Neuronal stem cell (in vitro differentiated cells): ENCODE measurements at regions not wholly inside any gene's neighbourhood (a gene's known extent, or its start where the extent isn't known, plus 50 kb on each side); places are given as distances from the start of the nearest gene placed in this dataset.

ENCODE experiments used
- DNase-seq: peaks from one replicate; pipeline ENCODE4 v3.0.0-alpha.2; 2013; ENCODE audit warnings: low spot score
- H2AFZ ChIP-seq: one replicate; pipeline ENCODE4 v1.6.1; 2013; ENCODE audit warnings: mild to moderate bottlenecking, low read length, inconsistent platforms
- H2AK5ac ChIP-seq: 2 replicates; pipeline ENCODE4 v1.6.1; 2013; ENCODE audit warnings: low read depth, mild to moderate bottlenecking, inconsistent platforms, low read length, moderate library complexity, mixed read lengths
- H2BK120ac ChIP-seq: 2 replicates; pipeline ENCODE4 v1.6.1; 2013; ENCODE audit warnings: low read depth, mild to moderate bottlenecking, inconsistent platforms, low read length, moderate library complexity, mixed read lengths
- H2BK12ac ChIP-seq: one replicate; pipeline ENCODE4 v1.6.1; 2013; ENCODE audit warnings: low read length, inconsistent platforms
- H2BK15ac ChIP-seq: 2 replicates; pipeline ENCODE4 v1.6.1; 2013; ENCODE audit warnings: mild to moderate bottlenecking, low read length, inconsistent platforms, mixed read lengths
- H2BK5ac ChIP-seq: one replicate; pipeline ENCODE4 v1.6.1; 2013; ENCODE audit warnings: inconsistent platforms, mild to moderate bottlenecking, low read length, moderate library complexity
- H3K14ac ChIP-seq: one replicate; pipeline ENCODE4 v1.6.1; 2013; ENCODE audit warnings: low read length, inconsistent platforms
- H3K18ac ChIP-seq: 2 replicates; pipeline ENCODE4 v1.6.1; 2013; ENCODE audit warnings: low read length, inconsistent platforms
- H3K23ac ChIP-seq: 2 replicates; pipeline ENCODE4 v1.6.1; 2013; ENCODE audit warnings: low read depth, mild to moderate bottlenecking, mixed read lengths, low read length, inconsistent platforms; ENCODE audit not compliant: poor library complexity
- H3K27ac ChIP-seq: replicated peaks from 3 replicates; pipeline ENCODE4 v1.5.1; 2013; ENCODE audit warnings: low read length, inconsistent platforms
- H3K27me3 ChIP-seq, 3 experiments: 2 replicates each; pipeline ENCODE4 v1.6.1; 2013; ENCODE audit warnings: low read length in 3 of 3, mild to moderate bottlenecking in 2 of 3, inconsistent platforms in 1 of 3, low read depth in 1 of 3, mixed read lengths in 1 of 3, moderate library complexity in 1 of 3; ENCODE audit not compliant: control insufficient read depth in 3 of 3, insufficient read depth in 3 of 3
- H3K36me3 ChIP-seq, 2 donors: replicated peaks in 1 of 2; 2 replicates each; pipeline ENCODE4 v1.6.1; 2013; ENCODE audit warnings: low read length in 2 of 2; ENCODE audit not compliant: control insufficient read depth in 2 of 2, insufficient read depth in 2 of 2
- H3K4ac ChIP-seq: 2 replicates; pipeline ENCODE4 v1.6.1; 2013; ENCODE audit warnings: inconsistent platforms, mild to moderate bottlenecking, low read length, moderate library complexity
- H3K4me1 ChIP-seq, 2 donors: 1 replicate in 1 of 2; 2 replicates in 1 of 2; pipeline ENCODE4 v1.6.1; 2013; ENCODE audit warnings: low read length in 2 of 2, low read depth in 1 of 2; ENCODE audit not compliant: control insufficient read depth in 2 of 2, insufficient read depth in 1 of 2
- H3K4me2 ChIP-seq: one replicate; pipeline ENCODE4 v1.6.1; 2013; ENCODE audit warnings: mild to moderate bottlenecking, low read length, inconsistent platforms; ENCODE audit not compliant: insufficient read depth, poor library complexity, severe bottlenecking
- H3K4me3 ChIP-seq, 2 donors: 2 replicates each; pipeline ENCODE4 v1.5.1; 2013; ENCODE audit warnings: low read length in 2 of 2, mild to moderate bottlenecking in 2 of 2, inconsistent platforms in 1 of 2, moderate library complexity in 1 of 2
- H3K79me1 ChIP-seq: one replicate; pipeline ENCODE4 v1.6.1; 2013; ENCODE audit warnings: low read depth, mild to moderate bottlenecking, inconsistent platforms, low read length, moderate library complexity
- H3K9ac ChIP-seq: one replicate; pipeline ENCODE4 v1.6.1; 2013; ENCODE audit warnings: mild to moderate bottlenecking, low read depth, low read length, inconsistent platforms; ENCODE audit not compliant: poor library complexity
- H3K9me3 ChIP-seq, 2 donors: replicated peaks in 1 of 2; 2 replicates each; pipeline versions ENCODE3 to v1.6.1; 2013; ENCODE audit warnings: low read length in 2 of 2, mild to moderate bottlenecking in 2 of 2, inconsistent platforms in 1 of 2, low read depth in 1 of 2, mixed read lengths in 1 of 2, moderate library complexity in 1 of 2; ENCODE audit not compliant: control insufficient read depth in 2 of 2, insufficient read depth in 1 of 2
- H4K8ac ChIP-seq: one replicate; pipeline ENCODE4 v1.6.1; 2013; ENCODE audit warnings: low read depth, mild to moderate bottlenecking, inconsistent platforms, low read length, moderate library complexity
- H4K91ac ChIP-seq: one replicate; pipeline ENCODE4 v1.6.1; 2013; ENCODE audit warnings: low read length, low read depth, mild to moderate bottlenecking, inconsistent platforms; ENCODE audit not compliant: poor library complexity
- WGBS, 2 donors: extraction: QIAGEN DNeasy Blood & Tissue Kit; methylation state at CpG; one replicate each; pipeline ENCODE4 v1.1.7; 2013; ENCODE audit warnings: missing lambda C conversion rate in 2 of 2, mixed read lengths in 1 of 2; ENCODE audit not compliant: insufficient read length in 2 of 2, insufficient replicate concordance in 1 of 2; ENCODE audit errors: extremely low coverage in 2 of 2; 5-methylcytosine and 5-hydroxymethylcytosine counted together

DNA sequence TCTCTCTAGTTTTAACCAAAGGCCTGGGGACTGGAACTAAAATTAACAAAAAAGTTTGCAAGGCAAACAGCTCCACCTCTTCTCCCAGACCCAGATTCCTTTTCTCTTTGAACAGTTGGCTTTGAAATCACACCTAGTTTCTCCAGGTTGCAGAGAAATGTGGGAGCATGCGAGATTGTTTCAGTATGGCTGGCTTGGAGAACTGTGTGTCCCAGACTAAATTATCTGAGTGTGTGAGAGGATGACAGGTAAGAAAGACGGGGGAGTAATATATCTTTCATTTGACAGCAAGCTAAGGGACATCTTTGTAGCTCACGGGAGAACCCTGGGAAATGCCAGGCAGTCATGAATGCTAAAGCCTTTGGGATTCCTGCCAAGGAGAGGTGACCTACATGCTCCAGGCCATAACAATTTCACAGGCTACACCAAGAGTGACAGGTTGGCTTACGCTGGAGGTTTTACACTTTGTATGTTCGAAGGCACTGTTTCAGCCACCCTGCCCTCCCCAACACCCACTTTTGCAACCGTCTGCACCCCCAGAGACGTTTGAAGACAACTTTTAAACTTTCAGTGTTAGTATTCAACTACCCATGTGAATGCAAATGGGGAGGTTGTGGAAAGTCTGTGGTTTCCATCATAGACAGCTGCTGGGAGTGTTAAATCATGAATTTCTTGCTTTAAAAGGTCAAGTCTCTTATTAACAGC, 109.3 kb upstream of the SNX19 start:
- Histone ChIP-seq H3K4me3 (no peak overlapping the region), H3K36me3 (no peaks in the 10 kb centered on the region), H3K79me1 (no peaks in the 10 kb centered on the region), H3K27ac (no peak overlapping the region), H2AK5ac (no peak overlapping the region), H3K4me2 (no peak overlapping the region), H3K27me3 (no peaks in the 10 kb centered on the region), H3K18ac (no peak overlapping the region), H4K91ac (no peak overlapping the region), H3K9me3 (no peaks in the 10 kb centered on the region), H3K4ac (no peak overlapping the region), H2BK15ac (no peak overlapping the region), H2BK12ac (no peak overlapping the region), H4K8ac (no peak overlapping the region), H3K14ac (no peak overlapping the region), H3K4me1 (no peaks in the 10 kb centered on the region), H2AFZ (no peak overlapping the region), H2BK5ac (no peak overlapping the region), H2BK120ac (no peak overlapping the region), H3K23ac (no peak overlapping the region), H3K9ac (no peak overlapping the region)
- WGBS, 2 donors: no CpG with 5 or more reads among the region's 7 CpGs
- no peak for DNase-seq

DNA sequence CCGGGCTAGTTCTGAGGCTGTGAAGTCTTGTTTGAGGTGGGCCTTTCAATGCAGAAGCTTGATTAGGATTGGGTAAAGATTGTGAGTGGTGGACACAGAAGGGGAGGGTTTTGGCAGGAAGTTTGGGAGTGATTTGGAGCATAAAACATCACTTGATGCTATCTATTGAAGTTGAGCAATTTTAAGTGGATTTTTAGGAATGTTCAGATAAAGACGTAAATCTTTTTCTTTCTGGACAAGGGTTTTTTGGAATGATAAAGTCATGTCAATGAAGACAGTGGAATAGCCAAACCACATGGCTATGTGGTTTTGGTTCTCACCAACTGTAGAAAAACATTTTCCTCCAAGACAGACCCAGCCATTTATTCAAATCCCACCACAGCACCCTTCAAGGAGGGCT, 111.2 kb upstream of the SNX19 start:
- Histone ChIP-seq H4K91ac (no peak overlapping the region), H2BK5ac (no peak overlapping the region), H3K14ac (no peak overlapping the region), H3K27ac (no peak overlapping the region), H3K27me3 (no peaks in the 10 kb centered on the region), H3K9me3 (no peaks in the 10 kb centered on the region), H2AK5ac (no peak overlapping the region), H2AFZ (no peak overlapping the region), H4K8ac (no peak overlapping the region), H3K23ac (no peak overlapping the region), H3K79me1 (no peaks in the 10 kb centered on the region), H3K4ac (no peak overlapping the region), H3K18ac (no peak overlapping the region), H3K4me2 (no peak overlapping the region), H2BK120ac (no peak overlapping the region), H2BK12ac (no peak overlapping the region), H3K4me3 (no peak overlapping the region), H3K4me1 (peaks cover 0 to 4% of the 10 kb centered on the region in 2 donors), H3K36me3 (no peaks in the 10 kb centered on the region), H2BK15ac (no peak overlapping the region), H3K9ac (no peak overlapping the region)
- no peak for DNase-seq
- WGBS, 2 donors: no CpG with 5 or more reads among the region's 2 CpGs

DNA sequence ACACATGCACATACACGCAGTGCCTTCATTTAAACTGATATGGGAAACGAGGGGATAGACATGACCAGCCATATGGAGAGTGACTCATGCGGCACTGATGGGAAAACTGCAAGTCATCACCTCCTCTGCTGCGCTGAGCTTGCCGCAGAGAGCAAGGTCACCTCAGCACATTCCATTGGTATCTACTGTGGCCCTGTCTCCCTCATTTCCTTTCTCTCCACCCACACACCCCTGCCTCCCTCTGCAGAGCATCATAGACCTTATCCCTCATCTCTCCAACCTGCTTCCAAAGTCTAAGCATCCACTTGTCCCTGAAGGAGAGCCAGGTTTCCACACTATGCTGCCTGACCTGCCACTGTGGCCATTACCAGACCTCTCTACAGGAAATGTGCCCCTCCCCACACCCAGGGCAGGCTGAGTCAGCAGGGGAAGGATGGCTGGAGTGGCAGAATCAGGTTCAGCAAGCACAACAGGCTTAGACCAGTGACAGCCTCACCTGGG, 116.9 kb upstream of the SNX19 start:
- H3K4me2 ChIP-seq: no peak overlapping the region
- peaks cover 0 to 8% of the 10 kb centered on the region in 2 donors for H3K4me1 ChIP-seq
- no peak overlapping the region for H2BK5ac ChIP-seq
- H3K23ac ChIP-seq: no peak overlapping the region
- H3K27me3 ChIP-seq: no peaks in the 10 kb centered on the region
- no peak overlapping the region for H2AFZ ChIP-seq
- no peak overlapping the region for H4K91ac ChIP-seq
- H2AK5ac ChIP-seq: no peak overlapping the region
- H2BK15ac ChIP-seq: no peak overlapping the region
- no peak overlapping the region for H4K8ac ChIP-seq
- peak overlapping the region; percentile 58 for H3K18ac ChIP-seq
- no peak overlapping the region for H2BK12ac ChIP-seq
- H3K14ac ChIP-seq: peak overlapping the region; percentile 38
- no CpG with 5 or more reads among the region's 5 CpGs for WGBS, 2 donors
- H2BK120ac ChIP-seq: no peak overlapping the region
- no peak overlapping the region for H3K27ac ChIP-seq
- no peak overlapping the region for H3K4me3 ChIP-seq
- no peaks in the 10 kb centered on the region for H3K79me1 ChIP-seq
- H3K36me3 ChIP-seq: no peaks in the 10 kb centered on the region
- peak overlapping the region; percentile 36 for H3K9ac ChIP-seq
- H3K9me3 ChIP-seq: no peaks in the 10 kb centered on the region
- no peak for DNase-seq
- no peak overlapping the region for H3K4ac ChIP-seq

DNA sequence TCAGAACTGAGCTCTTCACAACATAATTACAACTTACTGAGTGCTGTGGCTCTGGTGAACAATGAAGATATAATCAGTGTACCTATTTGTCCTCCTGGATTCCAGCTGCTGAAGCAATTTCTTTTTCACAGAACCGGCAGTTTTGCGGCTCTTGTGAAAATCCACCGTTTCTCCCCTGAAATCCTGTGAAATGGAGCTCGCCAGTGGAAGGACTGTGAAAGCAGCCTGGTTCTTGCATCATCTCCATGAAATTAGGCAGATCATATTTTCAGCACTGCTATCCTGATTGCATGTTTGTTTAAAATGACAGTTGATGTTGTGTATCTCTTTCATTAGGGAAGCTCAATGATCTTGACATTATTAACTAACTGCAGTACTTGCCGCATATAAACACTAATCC, 120.2 kb upstream of the SNX19 start:
- H4K91ac ChIP-seq: no peak overlapping the region
- DNase-seq: no peak
- no peak overlapping the region for H3K4ac ChIP-seq
- H2AFZ ChIP-seq: no peak overlapping the region
- H2BK12ac ChIP-seq: no peak overlapping the region
- H2BK15ac ChIP-seq: no peak overlapping the region
- no peaks in the 10 kb centered on the region for H3K79me1 ChIP-seq
- H3K9me3 ChIP-seq: no peaks in the 10 kb centered on the region
- no peak overlapping the region for H3K4me3 ChIP-seq
- H3K4me1 ChIP-seq: peaks cover 0 to 7% of the 10 kb centered on the region in 2 donors
- H3K23ac ChIP-seq: no peak overlapping the region
- no peak overlapping the region for H4K8ac ChIP-seq
- no CpG with 5 or more reads among the region's 5 CpGs for WGBS, 2 donors
- H3K18ac ChIP-seq: no peak overlapping the region
- H3K27me3 ChIP-seq: no peaks in the 10 kb centered on the region
- H3K4me2 ChIP-seq: no peak overlapping the region
- no peak overlapping the region for H2BK120ac ChIP-seq
- H3K36me3 ChIP-seq: no peaks in the 10 kb centered on the region
- H3K27ac ChIP-seq: no peak overlapping the region
- H3K9ac ChIP-seq: no peak overlapping the region
- H3K14ac ChIP-seq: no peak overlapping the region
- H2AK5ac ChIP-seq: no peak overlapping the region
- no peak overlapping the region for H2BK5ac ChIP-seq
